SK-N-MC (cell line): ENCODE measurements at regions not wholly inside any gene's neighbourhood (a gene's known extent, or its start where the extent isn't known, plus 50 kb on each side); places are given as distances from the start of the nearest gene placed in this dataset.

Source experiments
- DNase-seq: peaks from one replicate; pipeline ENCODE4 v3.0.0-alpha.2; 2011; ENCODE audit warnings: low read depth, low spot score
- H3K27ac ChIP-seq: fragments of 200-600 bp; sonication (generic); 2 replicates; pipeline ENCODE4 v1.5.1; 2016; ENCODE audit warnings: mixed run types
- H3K36me3 ChIP-seq: fragments of 200-600 bp; sonication (generic); 2 replicates; pipeline ENCODE4 v1.6.1; 2017; ENCODE audit warnings: antibody characterized with exemption, low read length, mixed read lengths; ENCODE audit not compliant: insufficient read depth
- H3K4me3 ChIP-seq: fragments of 200-600 bp; sonication (generic); 2 replicates; pipeline ENCODE4 v1.5.1; 2016
- H3K9ac ChIP-seq: fragments of 200-600 bp; sonication (generic); 2 replicates; pipeline ENCODE4 v1.8.0; 2017; ENCODE audit warnings: mixed run types, mixed read lengths; ENCODE audit not compliant: insufficient read length
- H3K9me3 ChIP-seq: fragments of 200-600 bp; sonication (generic); 2 replicates; pipeline ENCODE4 v1.6.1; 2017; ENCODE audit warnings: low read depth, mild to moderate bottlenecking, antibody characterized with exemption, low read length, moderate library complexity, mixed read lengths
- EZH2 ChIP-seq: fragments of 200-600 bp; sonication (generic); IDR thresholded peaks from one replicate; pipeline ENCODE4 v1.6.1; 2017; ENCODE audit warnings: antibody characterized with exemption
- FOXP2 ChIP-seq: optimal IDR thresholded peaks from 2 replicates; pipeline ENCODE3; 2011; ENCODE audit warnings: mild to moderate bottlenecking, moderate library complexity; ENCODE audit not compliant: insufficient read depth; ENCODE audit errors: extremely low read length, control extremely low read depth
- POLR2AphosphoS5 ChIP-seq: IDR thresholded peaks from 2 replicates; pipeline ENCODE4 v1.6.1; 2012; ENCODE audit warnings: mild to moderate bottlenecking, low read depth, low read length, borderline replicate concordance

DNA sequence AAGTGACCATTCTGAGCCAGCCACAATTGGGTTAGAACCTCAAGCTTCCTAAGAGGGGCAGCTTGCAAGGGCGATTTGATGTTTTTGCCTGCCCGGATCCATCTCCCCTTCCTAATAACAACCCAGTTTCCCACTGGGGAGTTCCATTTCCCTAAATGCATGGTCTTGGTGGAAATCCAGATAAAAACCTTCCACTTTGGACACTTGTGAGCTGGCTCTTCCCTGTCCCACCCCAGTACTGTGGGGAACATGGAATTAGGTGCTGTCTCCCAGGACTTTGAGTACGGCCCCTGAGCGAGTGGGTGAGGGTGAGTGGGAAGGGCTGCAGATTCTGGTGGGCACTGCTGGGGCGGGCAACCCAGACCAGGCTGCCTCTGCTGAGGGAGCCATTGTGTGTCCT is 122.3 kb downstream of the DDX1 start:
- H3K36me3 ChIP-seq = no peaks in the 10 kb centered on the region
- DNase-seq = no peak
- H3K9ac ChIP-seq = no peak overlapping the region
- H3K9me3 ChIP-seq = no peaks in the 10 kb centered on the region
- H3K27ac ChIP-seq = no peak overlapping the region
- TF ChIP-seq FOXP2 = no peak
- no peak for TF ChIP-seq POLR2AphosphoS5
- no peak for TF ChIP-seq EZH2
- H3K4me3 ChIP-seq = no peak overlapping the region

DNA sequence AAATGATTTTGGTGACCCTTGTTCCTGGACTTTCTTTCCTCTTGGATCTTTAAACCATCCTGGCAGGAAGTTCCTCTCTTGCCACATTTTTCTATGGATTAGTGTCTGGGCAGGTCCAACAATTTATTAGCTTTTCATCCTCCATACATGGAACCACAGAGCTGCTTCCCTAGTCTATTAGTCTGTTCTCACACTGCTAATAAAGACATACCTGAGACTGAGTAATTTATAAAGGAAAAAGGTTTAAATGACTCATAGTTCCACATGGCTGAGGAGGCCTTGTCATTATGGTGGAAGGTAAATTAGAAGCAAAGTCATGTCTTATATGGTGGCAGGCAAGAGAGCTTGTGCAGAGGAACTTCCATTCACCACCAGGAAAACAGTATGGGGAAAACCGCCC is 122.9 kb downstream of the DDX1 start:
- DNase-seq = no peak
- Histone ChIP-seq H3K4me3 (no peak overlapping the region), H3K9me3 (no peaks in the 10 kb centered on the region), H3K9ac (no peak overlapping the region), H3K27ac (no peak overlapping the region), H3K36me3 (no peaks in the 10 kb centered on the region)
- no peak for TF ChIP-seq FOXP2
- TF ChIP-seq EZH2 = no peak
- TF ChIP-seq POLR2AphosphoS5 = no peak

DNA sequence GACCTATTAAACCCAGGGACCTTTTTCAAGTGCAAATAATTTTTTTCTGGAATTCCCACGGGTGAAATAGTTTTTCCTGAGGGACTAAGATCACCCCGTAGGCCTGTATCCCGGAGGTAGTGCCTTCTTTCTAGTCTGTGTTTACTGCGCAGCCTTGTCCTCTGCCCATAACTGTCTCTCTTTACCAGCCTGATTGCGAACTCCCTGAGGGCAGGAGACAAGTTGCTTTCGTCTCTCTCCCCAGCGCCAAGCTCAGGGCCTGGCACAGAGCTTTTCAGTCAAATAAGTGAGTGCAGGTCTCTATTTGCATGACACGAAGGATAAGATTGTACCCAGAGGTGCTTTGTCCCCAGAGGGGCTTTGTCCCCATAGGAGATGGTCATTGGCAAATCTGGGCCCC is 123.9 kb downstream of the DDX1 start:
- Histone ChIP-seq H3K9me3 (no peaks in the 10 kb centered on the region), H3K9ac (no peak overlapping the region), H3K36me3 (no peaks in the 10 kb centered on the region), H3K27ac (no peak overlapping the region), H3K4me3 (no peak overlapping the region)
- TF ChIP-seq POLR2AphosphoS5 (no peak), EZH2 (no peak), FOXP2 (no peak)
- DNase-seq = no peak

DNA sequence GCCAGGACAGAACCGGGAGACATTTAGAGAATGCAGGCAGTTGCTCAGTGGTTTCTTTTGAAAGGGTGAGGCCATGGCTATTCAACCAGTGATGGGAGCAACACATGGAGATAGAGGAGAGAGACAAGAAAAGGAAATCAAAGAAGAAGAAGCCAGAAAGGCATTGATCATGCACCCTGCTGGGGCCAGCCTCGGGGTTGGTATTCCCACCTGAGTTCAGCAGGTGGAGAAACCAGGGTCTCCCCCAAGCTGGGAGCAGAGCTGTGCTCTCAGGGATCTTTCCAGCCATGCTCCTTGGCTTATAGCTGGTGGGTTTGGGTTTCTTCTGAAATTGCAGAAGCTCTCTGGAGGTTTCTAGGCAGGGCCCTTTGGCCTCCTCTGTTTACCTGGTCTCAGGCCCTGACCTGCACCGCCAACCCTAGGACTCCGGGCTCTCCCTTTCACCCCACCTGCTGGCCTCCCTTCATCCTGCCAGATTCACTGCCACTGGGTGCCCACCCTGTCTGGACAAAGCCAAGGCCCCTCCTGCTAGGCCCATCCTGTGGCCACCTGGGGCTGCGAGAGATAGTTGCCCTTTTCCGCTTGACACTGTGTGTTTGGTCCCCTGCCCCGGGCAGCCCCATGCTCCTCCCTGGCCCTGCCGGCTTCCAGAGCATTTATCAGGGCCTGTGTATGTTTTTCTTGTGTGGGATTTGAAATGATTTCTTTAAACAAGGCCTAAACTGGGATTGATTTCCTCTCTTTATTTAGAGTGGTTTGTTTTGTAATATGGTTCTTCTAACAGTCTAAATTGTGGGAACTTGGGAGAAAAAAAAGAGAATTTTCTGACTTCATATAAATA is 126.7 kb downstream of the DDX1 start:
- Histone ChIP-seq H3K9ac (no peak overlapping the region), H3K36me3 (no peaks in the 10 kb centered on the region), H3K27ac (no peak overlapping the region), H3K4me3 (no peak overlapping the region), H3K9me3 (no peaks in the 10 kb centered on the region)
- no peak for DNase-seq
- no peak for TF ChIP-seq FOXP2
- TF ChIP-seq POLR2AphosphoS5 = no peak
- TF ChIP-seq EZH2 = no peak

DNA sequence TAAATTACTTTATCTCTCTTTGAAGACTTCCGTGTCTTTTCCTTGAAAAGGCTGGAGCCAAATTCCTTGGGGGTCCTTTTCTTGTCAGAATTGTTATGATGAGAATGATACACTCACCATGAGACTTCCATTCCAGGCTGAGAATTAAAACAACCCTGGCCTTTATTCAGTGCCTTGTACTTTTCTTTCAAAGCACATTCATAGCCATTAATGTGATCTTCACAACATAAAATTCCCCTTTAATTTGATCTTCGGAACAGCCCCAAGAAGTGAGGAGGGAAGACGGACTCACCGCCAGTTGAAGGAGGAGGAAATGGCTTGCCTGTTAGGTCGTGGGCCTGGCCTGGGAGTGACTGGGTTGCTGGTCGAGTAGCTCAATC is 127.3 kb downstream of the DDX1 start:
- Histone ChIP-seq H3K27ac (no peak overlapping the region), H3K4me3 (no peak overlapping the region), H3K36me3 (no peaks in the 10 kb centered on the region), H3K9ac (no peak overlapping the region), H3K9me3 (no peaks in the 10 kb centered on the region)
- TF ChIP-seq FOXP2 (no peak), POLR2AphosphoS5 (no peak), EZH2 (no peak)
- no peak for DNase-seq

DNA sequence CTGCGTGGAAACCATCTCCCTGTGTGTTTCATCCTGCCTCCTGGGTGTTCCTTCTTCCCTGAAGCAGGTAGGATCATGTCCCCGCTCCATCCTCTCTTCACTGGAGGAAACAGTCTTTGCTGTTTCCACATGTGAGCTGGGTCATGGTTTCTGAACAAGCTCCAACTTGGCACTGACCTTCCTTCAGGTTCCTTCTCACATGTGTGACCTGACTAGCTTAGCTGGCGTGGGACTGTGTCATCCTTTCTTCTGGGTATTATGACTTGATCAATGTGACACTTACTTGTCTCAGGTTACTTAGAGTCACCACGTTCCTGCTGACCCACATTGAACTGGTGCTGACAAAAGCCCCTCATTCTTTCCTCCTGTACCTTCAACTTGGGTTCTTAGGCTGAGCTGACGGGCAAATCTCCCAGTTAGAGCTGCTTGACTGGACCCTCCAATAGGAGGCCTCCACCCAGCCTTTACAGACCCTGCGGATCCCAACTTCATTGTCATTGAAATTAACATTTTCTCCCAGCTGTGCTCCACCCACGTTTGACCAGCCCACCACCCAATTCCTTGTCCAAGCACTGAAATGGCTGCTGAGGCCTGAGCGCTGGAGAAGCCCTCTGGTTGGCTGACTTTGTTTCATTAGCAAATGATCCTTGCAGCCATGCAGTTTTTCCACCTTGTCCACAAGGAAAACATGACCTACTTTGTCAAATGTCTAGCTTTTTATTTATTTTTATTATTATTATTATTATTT is 128.1 kb downstream of the DDX1 start:
- H3K36me3 ChIP-seq = no peaks in the 10 kb centered on the region
- no peak overlapping the region for H3K9ac ChIP-seq
- TF ChIP-seq FOXP2 (no peak), POLR2AphosphoS5 (no peak), EZH2 (no peak)
- no peaks in the 10 kb centered on the region for H3K9me3 ChIP-seq
- no peak overlapping the region for H3K27ac ChIP-seq
- H3K4me3 ChIP-seq = no peak overlapping the region
- DNase-seq = no peak

DNA sequence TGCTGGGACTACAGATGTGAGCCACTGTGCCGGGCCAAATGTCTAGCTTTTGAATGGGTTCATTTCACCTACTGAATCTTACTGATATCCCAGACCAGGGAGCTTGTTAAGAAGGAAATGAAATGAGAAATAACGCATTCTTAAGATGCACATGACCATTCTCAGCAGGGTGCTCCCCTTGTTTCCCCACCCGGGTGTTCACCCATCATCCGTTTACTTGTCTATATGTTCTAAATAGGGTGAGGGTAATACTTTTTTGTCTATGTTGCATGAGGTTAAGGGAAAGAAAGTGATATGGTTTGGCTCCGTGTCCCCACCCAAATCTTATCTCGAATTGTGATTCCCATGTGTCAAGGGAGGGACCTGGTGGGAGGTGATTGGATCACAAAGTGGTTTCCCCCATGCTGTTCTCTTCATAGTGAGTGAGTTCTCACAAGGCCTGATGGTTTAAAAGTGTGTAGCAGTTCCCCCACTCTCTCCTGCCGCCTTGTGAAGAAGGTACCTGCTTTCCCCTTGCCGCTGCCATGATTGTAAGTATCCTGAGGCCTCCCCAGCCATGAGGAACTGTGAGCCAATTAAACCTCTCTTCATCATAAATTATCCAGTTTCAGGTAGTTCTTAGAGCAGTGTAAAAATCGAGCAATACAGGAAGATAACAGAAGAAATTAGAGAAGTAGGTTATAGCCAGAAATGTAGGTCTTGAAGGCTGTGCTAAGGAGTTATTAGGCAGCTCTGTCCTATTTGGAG is 129.1 kb downstream of the DDX1 start:
- H3K36me3 ChIP-seq = no peaks in the 10 kb centered on the region
- H3K9ac ChIP-seq = no peak overlapping the region
- no peak overlapping the region for H3K4me3 ChIP-seq
- DNase-seq = no peak
- no peaks in the 10 kb centered on the region for H3K9me3 ChIP-seq
- TF ChIP-seq FOXP2 = no peak
- TF ChIP-seq POLR2AphosphoS5 = no peak
- no peak for TF ChIP-seq EZH2
- no peak overlapping the region for H3K27ac ChIP-seq
